GM12865 (cell line): ENCODE measurements at regions not wholly inside any gene's neighbourhood (a gene's known extent, or its start where the extent isn't known, plus 50 kb on each side); places are given as distances from the start of the nearest gene placed in this dataset.

Experiments
- DNase-seq: peaks from one replicate; pipeline ENCODE4 v3.0.0; 2010; ENCODE audit warnings: low read depth
- H3K4me3 ChIP-seq: 2 replicates; pipeline ENCODE4 v1.5.1; 2011; ENCODE audit warnings: mild to moderate bottlenecking, low read depth, low read length, control low read depth
- CTCF ChIP-seq: IDR thresholded peaks from 2 replicates; pipeline ENCODE4 v1.5.1; 2011; ENCODE audit warnings: low read length, control low read depth, low read depth, inconsistent platforms; ENCODE audit not compliant: insufficient read depth; ENCODE audit errors: missing control alignments

- no peak overlapping the region for H3K4me3 ChIP-seq
- TF ChIP-seq CTCF, result no peak
- DNase-seq, result no peak
These were observed 174.3 kb upstream of the UBE3A start for GRCh38 chr15:25613134-25613533.

GRCh38 chr15:25611603-25612002 lies 172.8 kb upstream of the UBE3A start:
- DNase-seq, result no peak
- TF ChIP-seq CTCF, result no peak

GRCh38 chr15:25609371-25609770 lies 170.5 kb upstream of the UBE3A start:
- no peak for DNase-seq
- H3K4me3 ChIP-seq, result no peak overlapping the region
- no peak for TF ChIP-seq CTCF

More at GRCh38 chr15:25611603-25612002, 172.8 kb upstream of the UBE3A start:
- no peak overlapping the region for H3K4me3 ChIP-seq

GRCh38 chr15:25608926-25609325 lies 170.1 kb upstream of the UBE3A start:
- no peak for DNase-seq
- no peak overlapping the region for H3K4me3 ChIP-seq
- TF ChIP-seq CTCF, result no peak

GRCh38 chr15:25605151-25605550 lies 166.3 kb upstream of the UBE3A start:
- no peak for TF ChIP-seq CTCF
- H3K4me3 ChIP-seq, result no peak overlapping the region
- DNase-seq, result no peak

- no peak overlapping the region for H3K4me3 ChIP-seq
- no peak for TF ChIP-seq CTCF
- DNase-seq, result no peak
These were observed 161.9 kb upstream of the UBE3A start for GRCh38 chr15:25600751-25601150.

- H3K4me3 ChIP-seq, result no peak overlapping the region
- no peak for TF ChIP-seq CTCF
- DNase-seq, result no peak
These were observed 158.7 kb upstream of the UBE3A start for GRCh38 chr15:25597571-25597970.
